ENCODE measurements at regions not wholly inside any gene's neighbourhood (a gene's known extent, or its start where the extent isn't known, plus 50 kb on each side); places are given as distances from the start of the nearest gene placed in this dataset.

DNA sequence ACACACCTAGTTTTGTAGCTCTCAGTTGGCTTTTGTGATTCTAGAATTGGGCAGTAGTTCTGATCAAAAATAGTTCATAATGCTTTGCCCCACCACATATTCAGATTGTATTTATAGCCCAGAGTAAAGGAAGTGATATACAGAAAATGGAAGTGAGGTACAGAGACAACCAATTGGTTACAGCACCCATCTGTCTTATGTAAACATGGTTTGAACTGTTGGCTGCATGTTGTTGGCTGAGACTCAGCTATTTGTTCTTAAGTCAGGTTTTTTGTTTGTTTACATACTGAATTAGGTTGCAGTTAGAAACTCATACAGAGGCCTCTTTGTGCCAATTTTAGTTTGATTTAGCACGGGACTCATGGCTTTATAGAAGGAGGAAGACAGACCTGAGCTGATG, 158.9 kb upstream of the GPR26 start:
- Histone ChIP-seq H3K9me3 (no peaks in the 10 kb centered on the region), H3K27me3 (peaks cover 0 to 5% (median 0%) of the 10 kb centered on the region in 3 donors), H3K4me3 (no peak overlapping the region), H3K27ac (no peak overlapping the region), H3K4me1 (no peaks in the 10 kb centered on the region), H3K36me3 (no peaks in the 10 kb centered on the region)
- 0 to 52% (median 16%) methylated on average over 1 of the region's 1 CpG for WGBS, 5 donors
- DNase-seq, result no peak
- intact Hi-C loops (cut with DNase I; ENCODE audit: low total_unique reads), result no loop called here
- TF ChIP-seq POLR2A (IDR thresholded peaks at IDR 0.05) (no peak), POLR2AphosphoS5 (IDR thresholded peaks at IDR 0.05) (no peak), EP300 (IDR thresholded peaks at IDR 0.05) (no peak)
- TF ChIP-seq, protein P1, sequence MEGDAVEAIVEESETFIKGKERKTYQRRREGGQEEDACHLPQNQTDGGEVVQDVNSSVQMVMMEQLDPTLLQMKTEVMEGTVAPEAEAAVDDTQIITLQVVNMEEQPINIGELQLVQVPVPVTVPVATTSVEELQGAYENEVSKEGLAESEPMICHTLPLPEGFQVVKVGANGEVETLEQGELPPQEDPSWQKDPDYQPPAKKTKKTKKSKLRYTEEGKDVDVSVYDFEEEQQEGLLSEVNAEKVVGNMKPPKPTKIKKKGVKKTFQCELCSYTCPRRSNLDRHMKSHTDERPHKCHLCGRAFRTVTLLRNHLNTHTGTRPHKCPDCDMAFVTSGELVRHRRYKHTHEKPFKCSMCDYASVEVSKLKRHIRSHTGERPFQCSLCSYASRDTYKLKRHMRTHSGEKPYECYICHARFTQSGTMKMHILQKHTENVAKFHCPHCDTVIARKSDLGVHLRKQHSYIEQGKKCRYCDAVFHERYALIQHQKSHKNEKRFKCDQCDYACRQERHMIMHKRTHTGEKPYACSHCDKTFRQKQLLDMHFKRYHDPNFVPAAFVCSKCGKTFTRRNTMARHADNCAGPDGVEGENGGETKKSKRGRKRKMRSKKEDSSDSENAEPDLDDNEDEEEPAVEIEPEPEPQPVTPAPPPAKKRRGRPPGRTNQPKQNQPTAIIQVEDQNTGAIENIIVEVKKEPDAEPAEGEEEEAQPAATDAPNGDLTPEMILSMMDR (IDR thresholded peaks at IDR 0.05), result no peak

- TF ChIP-seq, protein P1 (IDR thresholded peaks at IDR 0.05), result no peak
- no peak for TF ChIP-seq EP300 (IDR thresholded peaks at IDR 0.05)
- TF ChIP-seq POLR2A (IDR thresholded peaks at IDR 0.05), result no peak
- TF ChIP-seq POLR2AphosphoS5 (IDR thresholded peaks at IDR 0.05), result no peak
- no peak for DNase-seq
- no peaks in the 10 kb centered on the region for H3K4me1 ChIP-seq
- H3K27ac ChIP-seq, result no peak overlapping the region
- intact Hi-C loops (cut with DNase I; ENCODE audit: low total_unique reads), result no loop called here
- WGBS, 5 donors, result 88 to 100% (median 100%) methylated on average over 2 of the region's 2 CpGs
- no peak overlapping the region for H3K4me3 ChIP-seq
- H3K27me3 ChIP-seq, result peaks cover 0 to 9% (median 0%) of the 10 kb centered on the region in 3 donors
- no peaks in the 10 kb centered on the region for H3K9me3 ChIP-seq
- no peaks in the 10 kb centered on the region for H3K36me3 ChIP-seq
These were observed 156.8 kb upstream of the GPR26 start for GRCh38 chr10:123509338-123509737.

DNA sequence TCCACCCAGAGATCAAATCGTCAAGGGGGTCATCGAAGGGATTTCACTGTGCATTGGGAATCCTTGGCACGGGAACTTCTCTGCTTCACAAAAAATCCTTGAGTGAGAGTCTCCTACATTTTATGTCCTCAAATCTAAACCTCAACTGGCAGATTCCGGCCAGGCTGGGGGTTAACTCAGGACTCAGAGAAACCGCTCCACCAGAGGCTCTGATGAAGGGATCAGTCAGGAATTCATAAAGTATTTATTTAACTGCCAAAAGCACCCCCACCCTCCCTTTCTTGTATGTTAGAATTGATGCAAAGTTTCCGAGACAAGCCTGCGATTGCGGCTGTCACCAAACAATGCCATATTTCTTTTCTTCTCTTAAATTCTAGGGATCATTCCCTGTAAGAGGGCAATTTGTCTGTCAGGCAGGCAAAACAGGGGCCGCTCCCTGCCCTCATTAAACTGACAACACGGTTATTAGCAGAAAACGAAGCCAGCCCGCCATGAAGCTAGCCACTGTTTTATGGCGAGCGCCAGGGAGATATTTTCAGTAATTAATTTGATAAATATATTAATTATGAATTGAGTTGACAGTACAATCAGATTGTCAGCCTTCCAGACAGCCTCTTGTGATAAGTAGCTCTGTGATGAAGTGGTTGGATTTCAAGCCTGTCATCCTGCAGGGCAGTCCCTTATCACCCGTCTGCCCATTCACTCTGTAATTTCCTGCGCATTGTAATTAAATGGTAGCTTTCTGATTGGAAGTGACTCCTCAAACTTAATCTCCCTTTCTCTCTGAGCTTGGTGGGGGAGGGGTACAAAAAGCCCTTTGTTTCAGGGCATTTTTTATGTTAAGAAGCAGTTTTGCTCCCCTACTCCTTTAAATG, 153.0 kb upstream of the GPR26 start:
- no peak for DNase-seq
- no peaks in the 10 kb centered on the region for H3K4me1 ChIP-seq
- no peak overlapping the region for H3K4me3 ChIP-seq
- 48 to 60% (median 54%) methylated on average over 16 of the region's 16 CpGs for WGBS, 5 donors
- no peak overlapping the region for H3K27ac ChIP-seq
- intact Hi-C loops (cut with DNase I; ENCODE audit: low total_unique reads), result no loop called here
- H3K9me3 ChIP-seq, result no peaks in the 10 kb centered on the region
- TF ChIP-seq, protein P1 (IDR thresholded peaks at IDR 0.05), result no peak
- TF ChIP-seq POLR2AphosphoS5 (IDR thresholded peaks at IDR 0.05), result no peak
- TF ChIP-seq POLR2A (IDR thresholded peaks at IDR 0.05), result no peak
- TF ChIP-seq EP300 (IDR thresholded peaks at IDR 0.05), result no peak
- H3K27me3 ChIP-seq, result peaks cover 0 to 9% (median 0%) of the 10 kb centered on the region in 3 donors
- H3K36me3 ChIP-seq, result no peaks in the 10 kb centered on the region

DNA sequence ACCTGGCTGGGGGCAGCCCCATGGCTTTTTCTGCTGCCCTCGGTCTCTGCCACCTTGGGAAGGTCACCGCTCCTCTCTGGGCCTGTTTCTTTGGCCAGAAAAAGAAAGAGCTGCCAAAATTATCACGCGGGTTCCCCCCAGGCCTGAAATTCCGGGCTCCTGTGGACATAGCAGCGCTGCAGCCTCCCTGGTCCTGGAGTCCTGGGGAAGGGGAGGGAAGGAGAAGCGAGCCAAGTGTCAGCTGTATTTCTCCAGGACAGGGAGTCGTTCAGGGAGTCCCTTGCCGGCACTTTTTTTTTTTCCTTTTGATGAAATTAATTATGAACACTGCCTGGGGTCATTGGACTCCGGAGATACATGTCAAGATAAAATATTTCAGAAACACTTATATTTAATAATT, 152.3 kb upstream of the GPR26 start:
- Histone ChIP-seq H3K4me3 (no peak overlapping the region), H3K27ac (no peak overlapping the region), H3K36me3 (no peaks in the 10 kb centered on the region), H3K27me3 (peaks cover 0 to 9% (median 0%) of the 10 kb centered on the region in 3 donors), H3K4me1 (no peaks in the 10 kb centered on the region), H3K9me3 (no peaks in the 10 kb centered on the region)
- TF ChIP-seq, protein P1 (IDR thresholded peaks at IDR 0.05), result no peak
- TF ChIP-seq POLR2AphosphoS5 (IDR thresholded peaks at IDR 0.05) (no peak), POLR2A (IDR thresholded peaks at IDR 0.05) (no peak), EP300 (IDR thresholded peaks at IDR 0.05) (no peak)
- intact Hi-C loops (cut with DNase I; ENCODE audit: low total_unique reads), result no loop called here
- no peak for DNase-seq
- 46 to 60% (median 51%) methylated on average over 10 of the region's 10 CpGs for WGBS, 5 donors

Data from stomach (tissue), 8 donors.